IPS DF 4.7 (cell line): ENCODE measurements at regions not wholly inside any gene's neighbourhood (a gene's known extent, or its start where the extent isn't known, plus 50 kb on each side); places are given as distances from the start of the nearest gene placed in this dataset.
A peak's percentile ranks its signal among the peaks of the same experiment; 100 is the strongest.
"Not testable (repeated sequence)": the region's sequence is repeated elsewhere in the genome, so short reads cannot be mapped to it uniquely, and the experiment has no call there.

ENCODE experiments used
- DNase-seq: peaks from one replicate; pipeline ENCODE4 v3.0.0-alpha.2; 2013; ENCODE audit warnings: low spot score; ENCODE audit errors: extremely low read depth

GRCh38 chr2:228526687-228527086, 345.2 kb upstream of the SPHKAP start:
- no peak for DNase-seq

GRCh38 chr2:228522977-228523376, 341.5 kb upstream of the SPHKAP start:
- no peak for DNase-seq

GRCh38 chr2:228522276-228522675, 340.8 kb upstream of the SPHKAP start:
- no peak for DNase-seq

GRCh38 chr2:228519561-228519960, 338.1 kb upstream of the SPHKAP start:
- DNase-seq: no peak

- no peak for DNase-seq
Measured at GRCh38 chr2:228516019-228516418, 334.5 kb upstream of the SPHKAP start.

GRCh38 chr2:228513480-228513879, 332.0 kb upstream of the SPHKAP start:
- DNase-seq: not testable (repeated sequence)

- no peak for DNase-seq
Measured at GRCh38 chr2:228509021-228509420, 327.5 kb upstream of the SPHKAP start.

- DNase-seq: peak; percentile 90
Measured at GRCh38 chr2:228507870-228508269, 326.4 kb upstream of the SPHKAP start.

GRCh38 chr2:228507231-228507824, 325.8 kb upstream of the SPHKAP start:
- no peak for DNase-seq

- no peak for DNase-seq
Measured at GRCh38 chr2:228503731-228504130, 322.2 kb upstream of the SPHKAP start.

- DNase-seq: no peak
Measured at GRCh38 chr2:228493852-228494251, 312.4 kb upstream of the SPHKAP start.

- DNase-seq: no peak
Measured at GRCh38 chr2:228479014-228479413, 297.5 kb upstream of the SPHKAP start.

GRCh38 chr2:228474466-228474865, 293.0 kb upstream of the SPHKAP start:
- DNase-seq: no peak

GRCh38 chr2:228469721-228470120, 288.2 kb upstream of the SPHKAP start:
- no peak for DNase-seq

GRCh38 chr2:228466851-228467250, 285.4 kb upstream of the SPHKAP start:
- DNase-seq: no peak

GRCh38 chr2:228465408-228465807, 283.9 kb upstream of the SPHKAP start:
- DNase-seq: no peak

- no peak for DNase-seq
Measured at GRCh38 chr2:228458364-228458763, 276.9 kb upstream of the SPHKAP start.

GRCh38 chr2:228447266-228447915, 265.9 kb upstream of the SPHKAP start:
- no peak for DNase-seq

GRCh38 chr2:228446734-228447133, 265.2 kb upstream of the SPHKAP start:
- no peak for DNase-seq

- DNase-seq: no peak
Measured at GRCh38 chr2:228444161-228444560, 262.7 kb upstream of the SPHKAP start.

- DNase-seq: no peak
Measured at GRCh38 chr2:228433721-228434120, 252.2 kb upstream of the SPHKAP start.

GRCh38 chr2:228432116-228432515, 250.6 kb upstream of the SPHKAP start:
- no peak for DNase-seq

- no peak for DNase-seq
Measured at GRCh38 chr2:228430986-228431385, 249.5 kb upstream of the SPHKAP start.
